22Rv1 (cell line): ENCODE measurements at regions not wholly inside any gene's neighbourhood (a gene's known extent, or its start where the extent isn't known, plus 50 kb on each side); places are given as distances from the start of the nearest gene placed in this dataset.

Experiments used
- ZFX ChIP-seq: fragments of 450-650 bp; IDR thresholded peaks from 2 replicates; pipeline ENCODE4 v1.6.1; 2017; ENCODE audit warnings: antibody characterized with exemption, borderline replicate concordance
- TF ChIP-seq, protein P1 (sequence below): fragments of 450-650 bp; IDR thresholded peaks from 2 replicates; pipeline ENCODE4 v1.5.1; 2017; ENCODE audit warnings: mild to moderate bottlenecking

DNA sequence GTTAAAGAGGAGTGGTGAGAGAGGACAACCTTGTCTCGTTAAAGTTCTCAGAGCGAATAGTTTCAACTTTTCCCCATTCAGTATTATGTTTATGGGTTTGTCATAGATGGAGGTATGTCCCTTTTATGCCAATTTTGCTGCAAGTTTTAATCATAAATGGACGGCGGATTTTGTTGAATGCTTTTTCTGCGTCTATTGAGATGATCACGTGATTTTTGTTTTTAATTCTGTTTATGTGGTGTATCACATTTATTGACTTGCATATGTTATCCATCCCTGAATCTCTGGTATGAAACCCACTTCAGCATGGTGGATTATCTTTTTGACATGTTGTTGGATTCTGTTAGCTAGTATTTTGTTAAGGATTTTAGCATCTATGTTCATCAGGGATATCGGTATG, 1123.8 kb upstream of the KLHL29 start:
- TF ChIP-seq, protein P1, sequence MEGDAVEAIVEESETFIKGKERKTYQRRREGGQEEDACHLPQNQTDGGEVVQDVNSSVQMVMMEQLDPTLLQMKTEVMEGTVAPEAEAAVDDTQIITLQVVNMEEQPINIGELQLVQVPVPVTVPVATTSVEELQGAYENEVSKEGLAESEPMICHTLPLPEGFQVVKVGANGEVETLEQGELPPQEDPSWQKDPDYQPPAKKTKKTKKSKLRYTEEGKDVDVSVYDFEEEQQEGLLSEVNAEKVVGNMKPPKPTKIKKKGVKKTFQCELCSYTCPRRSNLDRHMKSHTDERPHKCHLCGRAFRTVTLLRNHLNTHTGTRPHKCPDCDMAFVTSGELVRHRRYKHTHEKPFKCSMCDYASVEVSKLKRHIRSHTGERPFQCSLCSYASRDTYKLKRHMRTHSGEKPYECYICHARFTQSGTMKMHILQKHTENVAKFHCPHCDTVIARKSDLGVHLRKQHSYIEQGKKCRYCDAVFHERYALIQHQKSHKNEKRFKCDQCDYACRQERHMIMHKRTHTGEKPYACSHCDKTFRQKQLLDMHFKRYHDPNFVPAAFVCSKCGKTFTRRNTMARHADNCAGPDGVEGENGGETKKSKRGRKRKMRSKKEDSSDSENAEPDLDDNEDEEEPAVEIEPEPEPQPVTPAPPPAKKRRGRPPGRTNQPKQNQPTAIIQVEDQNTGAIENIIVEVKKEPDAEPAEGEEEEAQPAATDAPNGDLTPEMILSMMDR = no peak
- TF ChIP-seq ZFX = no peak
